K562 (cell line): ENCODE measurements at regions not wholly inside any gene's neighbourhood (a gene's known extent, or its start where the extent isn't known, plus 50 kb on each side); places are given as distances from the start of the nearest gene placed in this dataset.
A peak's percentile ranks its signal among the peaks of the same experiment; 100 is the strongest.

Experiments used
- CBFA2T3 ChIP-seq: fragments of 450-650 bp; IDR thresholded peaks from 2 replicates; pipeline ENCODE4 v1.6.1; 2017
- CXXC5 ChIP-seq: fragments of 250-450 bp; sonication (Bioruptor Pico); IDR thresholded peaks from 2 replicates; pipeline ENCODE4 v1.8.0; 2022; ENCODE audit warnings: inconsistent platforms, mild to moderate bottlenecking, moderate library complexity
- GABPA ChIP-seq: fragments of 200-800 bp; sonication (Bioruptor generic); conservative IDR thresholded peaks from 2 replicates; pipeline ENCODE4 v1.6.1; 2016; ENCODE audit warnings: low read depth, missing genetic modification characterization, missing compliant biosample characterization
- KDM2B ChIP-seq: fragments of 250-450 bp; sonication (Bioruptor Pico); IDR thresholded peaks from 2 replicates; pipeline ENCODE4 v1.8.0; 2021; ENCODE audit warnings: mild to moderate bottlenecking, moderate library complexity
- POLR3A ChIP-seq: IDR thresholded peaks from 2 replicates; pipeline ENCODE4 v1.6.1; 2011; ENCODE audit warnings: borderline replicate concordance, mild to moderate bottlenecking, moderate library complexity; ENCODE audit not compliant: insufficient read length, insufficient read depth; ENCODE audit errors: extremely low read depth
- RAD51 ChIP-seq: fragments of 450-650 bp; IDR thresholded peaks from 2 replicates; pipeline ENCODE4 v1.7.1; 2016; ENCODE audit warnings: low read depth, mild to moderate bottlenecking, borderline replicate concordance
- REST ChIP-seq, 2 experiments: fragments of 450-650 bp; formaldehyde crosslinking in 1 of 2; IDR thresholded peaks; 2 replicates each; pipeline versions ENCODE4 v1.4.0 to v1.6.1; 2014 to 2020; ENCODE audit warnings: mild to moderate bottlenecking in 2 of 2, borderline replicate concordance in 1 of 2, low read depth in 1 of 2
- ZC3H4 ChIP-seq: sonication (generic); formaldehyde crosslinking; IDR thresholded peaks from 2 replicates; pipeline ENCODE4 v1.9.0; 2021; ENCODE audit warnings: missing genetic modification reagents, borderline replicate concordance
- TF ChIP-seq, protein P1 (sequence below): fragments of 450-650 bp; IDR thresholded peaks from 2 replicates; pipeline ENCODE4 v1.6.1; 2017; ENCODE audit warnings: antibody characterized with exemption, mild to moderate bottlenecking

- TF ChIP-seq REST (IDR thresholded peaks at IDR 0.05; ENCODE audit: borderline replicate concordance) (no peak; the same call in 1 of the 2 replicates), REST (CRISPR knock-in tag; IDR thresholded peaks at IDR 0.05; ENCODE audit: low read depth) (no peak), CBFA2T3 (0 out of 2 replicates have a peak, but pooled peaks have one; percentile 39), ZC3H4 (CRISPR knock-in tag) (no peak), RAD51 (no peak), POLR3A (no peak), GABPA (tag) (0 out of 2 replicates have a peak, but pooled peaks have one; percentile 9), CXXC5 (no peak), KDM2B (CRISPR knock-in tag) (no peak)
- TF ChIP-seq, protein P1, sequence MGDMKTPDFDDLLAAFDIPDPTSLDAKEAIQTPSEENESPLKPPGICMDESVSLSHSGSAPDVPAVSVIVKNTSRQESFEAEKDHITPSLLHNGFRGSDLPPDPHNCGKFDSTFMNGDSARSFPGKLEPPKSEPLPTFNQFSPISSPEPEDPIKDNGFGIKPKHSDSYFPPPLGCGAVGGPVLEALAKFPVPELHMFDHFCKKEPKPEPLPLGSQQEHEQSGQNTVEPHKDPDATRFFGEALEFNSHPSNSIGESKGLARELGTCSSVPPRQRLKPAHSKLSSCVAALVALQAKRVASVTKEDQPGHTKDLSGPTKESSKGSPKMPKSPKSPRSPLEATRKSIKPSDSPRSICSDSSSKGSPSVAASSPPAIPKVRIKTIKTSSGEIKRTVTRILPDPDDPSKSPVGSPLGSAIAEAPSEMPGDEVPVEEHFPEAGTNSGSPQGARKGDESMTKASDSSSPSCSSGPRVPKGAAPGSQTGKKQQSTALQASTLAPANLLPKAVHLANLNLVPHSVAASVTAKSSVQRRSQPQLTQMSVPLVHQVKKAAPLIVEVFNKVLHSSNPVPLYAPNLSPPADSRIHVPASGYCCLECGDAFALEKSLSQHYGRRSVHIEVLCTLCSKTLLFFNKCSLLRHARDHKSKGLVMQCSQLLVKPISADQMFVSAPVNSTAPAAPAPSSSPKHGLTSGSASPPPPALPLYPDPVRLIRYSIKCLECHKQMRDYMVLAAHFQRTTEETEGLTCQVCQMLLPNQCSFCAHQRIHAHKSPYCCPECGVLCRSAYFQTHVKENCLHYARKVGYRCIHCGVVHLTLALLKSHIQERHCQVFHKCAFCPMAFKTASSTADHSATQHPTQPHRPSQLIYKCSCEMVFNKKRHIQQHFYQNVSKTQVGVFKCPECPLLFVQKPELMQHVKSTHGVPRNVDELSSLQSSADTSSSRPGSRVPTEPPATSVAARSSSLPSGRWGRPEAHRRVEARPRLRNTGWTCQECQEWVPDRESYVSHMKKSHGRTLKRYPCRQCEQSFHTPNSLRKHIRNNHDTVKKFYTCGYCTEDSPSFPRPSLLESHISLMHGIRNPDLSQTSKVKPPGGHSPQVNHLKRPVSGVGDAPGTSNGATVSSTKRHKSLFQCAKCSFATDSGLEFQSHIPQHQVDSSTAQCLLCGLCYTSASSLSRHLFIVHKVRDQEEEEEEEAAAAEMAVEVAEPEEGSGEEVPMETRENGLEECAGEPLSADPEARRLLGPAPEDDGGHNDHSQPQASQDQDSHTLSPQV, result peak; percentile 37; the same call in 1 of the 2 replicates
These were observed 77.1 kb upstream of the SLC39A10 start (continued) for GRCh38 chr2:195579776-195580555.
